HEK293T (cell line): ENCODE measurements at regions not wholly inside any gene's neighbourhood (a gene's known extent, or its start where the extent isn't known, plus 50 kb on each side); places are given as distances from the start of the nearest gene placed in this dataset.

Source experiments
- ARNT ChIP-seq: fragments of 450-650 bp; IDR thresholded peaks from 2 replicates; pipeline ENCODE4 v1.6.1; 2017; ENCODE audit warnings: mild to moderate bottlenecking
- ELF4 ChIP-seq: fragments of 450-650 bp; IDR thresholded peaks from 2 replicates; pipeline ENCODE4 v1.6.1; 2017; ENCODE audit warnings: antibody characterized with exemption
- FOXA1 ChIP-seq: fragments of 450-650 bp; IDR thresholded peaks from 2 replicates; pipeline ENCODE4 v1.6.1; 2016; ENCODE audit warnings: mild to moderate bottlenecking
- FOXM1 ChIP-seq: fragments of 450-650 bp; IDR thresholded peaks from 2 replicates; pipeline ENCODE4 v1.6.1; 2017; ENCODE audit warnings: mild to moderate bottlenecking, borderline replicate concordance
- HDGF ChIP-seq: fragments of 450-650 bp; IDR thresholded peaks from 2 replicates; pipeline ENCODE4 v1.6.1; 2017; ENCODE audit warnings: antibody characterized with exemption, borderline replicate concordance
- LEF1 ChIP-seq: fragments of 450-650 bp; IDR thresholded peaks from 2 replicates; pipeline ENCODE4 v1.6.1; 2017; ENCODE audit warnings: mild to moderate bottlenecking, borderline replicate concordance
- PKNOX1 ChIP-seq: fragments of 450-650 bp; IDR thresholded peaks from 2 replicates; pipeline ENCODE4 v1.6.1; 2016
- SP1 ChIP-seq: fragments of 450-650 bp; IDR thresholded peaks from 2 replicates; pipeline ENCODE4 v1.6.1; 2017
- SUZ12 ChIP-seq: fragments of 450-650 bp; IDR thresholded peaks from 2 replicates; pipeline ENCODE4 v1.6.1; 2016; ENCODE audit warnings: mild to moderate bottlenecking
- TARDBP ChIP-seq: fragments of 450-650 bp; IDR thresholded peaks from 2 replicates; pipeline ENCODE4 v1.6.1; 2016
- ZNF384 ChIP-seq: fragments of 450-650 bp; IDR thresholded peaks from 2 replicates; pipeline ENCODE4 v1.6.1; 2016

GRCh38 chr6:166684170-166684569 lies 57.1 kb upstream of the RPS6KA2 start:
- no peak for TF ChIP-seq FOXM1
- no peak for TF ChIP-seq ELF4
- TF ChIP-seq ZNF384 = no peak
- TF ChIP-seq PKNOX1 = no peak
- no peak for TF ChIP-seq TARDBP
- TF ChIP-seq ARNT = no peak
- TF ChIP-seq LEF1 = no peak
- no peak for TF ChIP-seq SP1
- TF ChIP-seq FOXA1 = no peak
- TF ChIP-seq SUZ12 = no peak
- no peak for TF ChIP-seq HDGF
